ENCODE measurements at regions not wholly inside any gene's neighbourhood (a gene's known extent, or its start where the extent isn't known, plus 50 kb on each side); places are given as distances from the start of the nearest gene placed in this dataset.

GRCh38 chr14:32017587-32017986 lies 59.5 kb upstream of the ARHGAP5 start:
- FAIRE-seq = no peak
- DNase-seq (ENCODE audit: low read depth in 1 of 2, low spot score in 1 of 2) = no peak
- no peak overlapping the region for H3K4me2 ChIP-seq
- TF ChIP-seq MAZ (IDR thresholded peaks at IDR 0.05; ENCODE audit: borderline replicate concordance, low read depth, low read length) (no peak), ZSCAN20 (CRISPR knock-in tag; IDR thresholded peaks at IDR 0.05) (no peak), RNF2 (IDR thresholded peaks at IDR 0.05; ENCODE audit: borderline replicate concordance, low read depth) (no peak), USF2 (IDR thresholded peaks at IDR 0.05) (no peak), JUN (IDR thresholded peaks at IDR 0.05) (no peak), ELK1 (IDR thresholded peaks at IDR 0.05; ENCODE audit: low read depth, low read length) (no peak), POLR2AphosphoS2 (conservative IDR thresholded peaks at IDR 0.05; ENCODE audit: low read length) (no peak), HOXB5 (CRISPR knock-in tag; IDR thresholded peaks at IDR 0.05) (no peak)
- H3K4me3 ChIP-seq = no peak overlapping the region
- POLR2A ChIA-PET = no interaction called here
- peaks cover 2% of the 10 kb centered on the region; the same call in 2 of the 3 replicates for H3K4me1 ChIP-seq
- H3K27ac ChIP-seq = no peak overlapping the region
- peaks cover 6% of the 10 kb centered on the region; the same call in 1 of the 3 replicates for H3K9me3 ChIP-seq
- CTCF ChIA-PET = interaction anchor here (1.6 to 2.4 kb wide), 2 partner anchors 52 to 83 kb away, joined by 3 to 7 read pairs; no protein-coding TSS in a partner anchor
- ATAC-seq = no peak

- ChIA-PET CTCF (interaction anchor here (1.3 to 3.1 kb wide), 3 partner anchors 15 to 84 kb away, joined by 3 to 11 read pairs (median 4); no protein-coding TSS in a partner anchor), POLR2A (no interaction called here)
- H3K27ac ChIP-seq = no peak overlapping the region
- peaks cover 6% of the 10 kb centered on the region; the same call in 1 of the 3 replicates for H3K9me3 ChIP-seq
- ATAC-seq = no peak
- no peak for DNase-seq (ENCODE audit: low read depth in 1 of 2, low spot score in 1 of 2)
- H3K4me3 ChIP-seq = no peak overlapping the region
- no peak for FAIRE-seq
- 62% methylated on average over 3 of the region's 3 CpGs for WGBS (ENCODE audit: missing lambda C conversion rate)
- H3K4me1 ChIP-seq = no peaks in the 10 kb centered on the region
- no peak overlapping the region for H3K4me2 ChIP-seq
- TF ChIP-seq SMC3 (IDR thresholded peaks at IDR 0.05) (no peak), MAFK (IDR thresholded peaks at IDR 0.05; ENCODE audit: partially characterized antibody) (peak; percentile 40), HES2 (IDR thresholded peaks at IDR 0.05) (no peak)
Measured at GRCh38 chr14:32018391-32019092, 58.6 kb upstream of the ARHGAP5 start.

- no peak overlapping the region for H3K27ac ChIP-seq
Measured at GRCh38 chr14:32019276-32019675, 57.8 kb upstream of the ARHGAP5 start.

GRCh38 chr14:32020882-32021281 lies 56.2 kb upstream of the ARHGAP5 start:
- ATAC-seq (no peak), DNase-seq (ENCODE audit: low read depth in 1 of 2, low spot score in 1 of 2) (no peak), FAIRE-seq (no peak)
- no peak overlapping the region for H3K4me3 ChIP-seq
- H3K4me2 ChIP-seq = no peak overlapping the region
- H3K4me1 ChIP-seq = no peaks in the 10 kb centered on the region
- ChIA-PET CTCF (interaction anchor here (3.1 kb wide), 1 partner anchor 86 kb away, joined by 11 read pairs; no protein-coding TSS in a partner anchor), POLR2A (no interaction called here)
- peak overlapping the region; percentile 50 to 54; a peak in 4 of 6 replicates for H3K27ac ChIP-seq
- H3K9me3 ChIP-seq = peaks cover 17% of the 10 kb centered on the region; the same call in 2 of the 3 replicates
- TF ChIP-seq RFX5 (IDR thresholded peaks at IDR 0.05) (no peak), CEBPB (IDR thresholded peaks at IDR 0.05) (no peak), HMGXB4 (CRISPR knock-in tag; IDR thresholded peaks at IDR 0.05; ENCODE audit: borderline replicate concordance) (no peak)
- WGBS (ENCODE audit: missing lambda C conversion rate) = 85% methylated on average over 4 of the region's 4 CpGs

More at GRCh38 chr14:32019276-32019675, 57.8 kb upstream of the ARHGAP5 start:
- WGBS (ENCODE audit: missing lambda C conversion rate) = 93% methylated on average over 7 of the region's 7 CpGs
- TF ChIP-seq FOSL2 (IDR thresholded peaks at IDR 0.05) (no peak), FOSL2 (CRISPR knock-in tag; IDR thresholded peaks at IDR 0.05) (no peak), EHF (CRISPR knock-in tag; IDR thresholded peaks at IDR 0.05) (no peak), ZFP36 (IDR thresholded peaks at IDR 0.05; ENCODE audit: borderline replicate concordance, partially characterized antibody) (no peak)
- no peak for ATAC-seq
- ChIA-PET CTCF (interaction anchor here (1.2 to 3.1 kb wide), 4 partner anchors 8 to 85 kb away, joined by 3 to 11 read pairs (median 4); no protein-coding TSS in a partner anchor), POLR2A (no interaction called here)
- Histone ChIP-seq H3K9me3 (peaks cover 8% of the 10 kb centered on the region; the same call in 1 of the 3 replicates), H3K4me3 (no peak overlapping the region), H3K4me1 (no peaks in the 10 kb centered on the region), H3K4me2 (no peak overlapping the region)
- no peak for FAIRE-seq
- DNase-seq (ENCODE audit: low read depth in 1 of 2, low spot score in 1 of 2) = no peak
